HEK293T (cell line): ENCODE measurements at regions not wholly inside any gene's neighbourhood (a gene's known extent, or its start where the extent isn't known, plus 50 kb on each side); places are given as distances from the start of the nearest gene placed in this dataset.
"Not testable (repeated sequence)": the region's sequence is repeated elsewhere in the genome, so short reads cannot be mapped to it uniquely, and the experiment has no call there.

Experiments used
- ARNT ChIP-seq: fragments of 450-650 bp; IDR thresholded peaks from 2 replicates; pipeline ENCODE4 v1.6.1; 2017; ENCODE audit warnings: mild to moderate bottlenecking
- BHLHE40 ChIP-seq: fragments of 450-650 bp; IDR thresholded peaks from 2 replicates; pipeline ENCODE4 v1.6.1; 2016; ENCODE audit warnings: mild to moderate bottlenecking, moderate library complexity, borderline replicate concordance
- ELF4 ChIP-seq: fragments of 450-650 bp; IDR thresholded peaks from 2 replicates; pipeline ENCODE4 v1.6.1; 2017; ENCODE audit warnings: antibody characterized with exemption
- FOXA1 ChIP-seq: fragments of 450-650 bp; IDR thresholded peaks from 2 replicates; pipeline ENCODE4 v1.6.1; 2016; ENCODE audit warnings: mild to moderate bottlenecking
- HDGF ChIP-seq: fragments of 450-650 bp; IDR thresholded peaks from 2 replicates; pipeline ENCODE4 v1.6.1; 2017; ENCODE audit warnings: antibody characterized with exemption, borderline replicate concordance

- not testable (repeated sequence) for TF ChIP-seq FOXA1, BHLHE40, ELF4, HDGF, ARNT
These were observed 52.4 kb upstream of the EHHADH start for GRCh38 chr3:185306286-185306685.
